A549 (cell line): ENCODE measurements at regions not wholly inside any gene's neighbourhood (a gene's known extent, or its start where the extent isn't known, plus 50 kb on each side); places are given as distances from the start of the nearest gene placed in this dataset.
A peak's percentile ranks its signal among the peaks of the same experiment; 100 is the strongest.

ENCODE experiments used
- ATAC-seq, 2 experiments: fragments of 200-7000 bp in 1 of 2; fragments of >200 bp in 1 of 2; cut with Nextera tagmentation in 1 of 2; cut with Tn5 transposase in 1 of 2; 3 replicates each; pipeline versions ENCODE4 v1.8.0 to v1.9.1; 2018 to 2020; ENCODE audit warnings: mild to moderate bottlenecking in 1 of 2, moderate library complexity in 1 of 2
- CTCF ChIA-PET: fragments of 300-600 bp; sonication (Branson Sonifier 250); formaldehyde crosslinking; extraction: SDS; loops from one replicate; lab custom pipeline; 2021; ENCODE audit warnings: antibody characterized with exemption, inconsistent platforms; lab: Yijun Ruan, JAX
- POLR2A ChIA-PET: fragments of 350-600 bp; formaldehyde crosslinking; extraction: SDS; loops from one replicate; lab custom pipeline; 2021; ENCODE audit warnings: antibody characterized with exemption, inconsistent platforms; lab: Yijun Ruan, JAX
- DNase-seq, 2 experiments: peaks; one replicate each; pipeline versions ENCODE4 v3.0.0 to v3.0.0-alpha.2; 2011 to 2016; ENCODE audit warnings: low read depth in 1 of 2, low spot score in 1 of 2
- FAIRE-seq: peaks from 2 replicates; lab custom pipeline; 2011; peaks lifted over from hg19 to GRCh38; lab: Jason Lieb, UNC
- H3K27ac ChIP-seq, 2 experiments: fragments of >200 bp; sonication (Bioruptor Twin); formaldehyde crosslinking; 3 replicates each; pipeline ENCODE4 v1.5.1; 2016 to 2017
- H3K4me1 ChIP-seq: fragments of >200 bp; sonication (Bioruptor Twin); formaldehyde crosslinking; 3 replicates; pipeline ENCODE4 v1.6.1; 2016
- H3K4me2 ChIP-seq: fragments of >200 bp; sonication (Bioruptor Twin); formaldehyde crosslinking; 3 replicates; pipeline ENCODE4 v1.6.1; 2016
- H3K4me3 ChIP-seq: fragments of >200 bp; sonication (Bioruptor Twin); formaldehyde crosslinking; 3 replicates; pipeline ENCODE4 v1.5.1; 2016
- H3K9me3 ChIP-seq: fragments of >200 bp; sonication (Bioruptor Twin); formaldehyde crosslinking; 3 replicates; pipeline ENCODE4 v1.6.1; 2016
- BHLHE40 ChIP-seq: IDR thresholded peaks from 2 replicates; pipeline ENCODE4 v1.6.1; 2012; ENCODE audit warnings: low read depth, low read length, inconsistent platforms
- CBX2 ChIP-seq: fragments of 200-600 bp; sonication (generic); IDR thresholded peaks from 2 replicates; pipeline ENCODE4 v1.6.1; 2016; ENCODE audit warnings: low read depth, mild to moderate bottlenecking, borderline replicate concordance
- CBX8 ChIP-seq: fragments of 200-600 bp; sonication (generic); IDR thresholded peaks from 2 replicates; pipeline ENCODE4 v1.6.1; 2016
- CHD2 ChIP-seq: fragments of 150-350 bp; IDR thresholded peaks from 2 replicates; pipeline ENCODE4 v1.6.1; 2014; ENCODE audit warnings: low read length; ENCODE audit not compliant: partially characterized antibody
- CHD4 ChIP-seq: fragments of 200-600 bp; sonication (generic); IDR thresholded peaks from 2 replicates; pipeline ENCODE4 v1.6.1; 2016; ENCODE audit warnings: antibody characterized with exemption, mild to moderate bottlenecking, borderline replicate concordance
- ESRRA ChIP-seq: fragments of 150-350 bp; IDR thresholded peaks from 2 replicates; pipeline ENCODE4 v1.6.1; 2014; ENCODE audit warnings: mild to moderate bottlenecking, low read length, borderline replicate concordance
- FOSL2 ChIP-seq, 2 experiments: fragments of 450-650 bp in 1 of 2; fragments of >200 bp in 1 of 2; sonication (Bioruptor Twin) in 1 of 2; formaldehyde crosslinking; IDR thresholded peaks; 2 replicates each; pipeline versions ENCODE4 v1.5.0 to v1.6.1; 2016 to 2020; ENCODE audit warnings: mild to moderate bottlenecking in 1 of 2, moderate library complexity in 1 of 2
- GATA3 ChIP-seq: IDR thresholded peaks from 2 replicates; pipeline ENCODE4 v1.6.1; 2012; ENCODE audit warnings: borderline replicate concordance
- HDAC2 ChIP-seq: fragments of 200-600 bp; sonication (generic); IDR thresholded peaks from 2 replicates; pipeline ENCODE4 v1.6.1; 2016
- HEYL ChIP-seq: fragments of 250-450 bp; sonication (Bioruptor Pico); IDR thresholded peaks from 2 replicates; pipeline ENCODE4 v1.8.0; 2021; ENCODE audit warnings: mild to moderate bottlenecking, moderate library complexity
- HOXB13 ChIP-seq: fragments of 250-450 bp; sonication (Bioruptor Pico); IDR thresholded peaks from 2 replicates; pipeline ENCODE4 v1.5.0; 2020; ENCODE audit warnings: low read depth, mild to moderate bottlenecking, moderate library complexity
- JUN ChIP-seq, 2 experiments: fragments of >200 bp; sonication (Bioruptor Twin); formaldehyde crosslinking; IDR thresholded peaks; 2 replicates in 1 of 2; 3 replicates in 1 of 2; pipeline ENCODE4 v1.6.1; 2016 to 2017
- KDM1A ChIP-seq: fragments of 200-600 bp; sonication (generic); IDR thresholded peaks from 2 replicates; pipeline ENCODE4 v1.6.1; 2016; ENCODE audit warnings: low read depth, mild to moderate bottlenecking
- KDM5A ChIP-seq: fragments of 200-600 bp; sonication (generic); IDR thresholded peaks from 2 replicates; pipeline ENCODE4 v1.6.1; 2016; ENCODE audit warnings: antibody characterized with exemption, mild to moderate bottlenecking
- MAZ ChIP-seq: fragments of 150-350 bp; IDR thresholded peaks from 2 replicates; pipeline ENCODE4 v1.6.1; 2014; ENCODE audit warnings: antibody characterized with exemption, low read depth, low read length, borderline replicate concordance
- MYC ChIP-seq: IDR thresholded peaks from 2 replicates; pipeline ENCODE4 v1.6.1; 2012; ENCODE audit warnings: mild to moderate bottlenecking, inconsistent platforms, low read length, improper control_type of control experiment, borderline replicate concordance
- NPAS2 ChIP-seq: fragments of 250-450 bp; sonication (Bioruptor Pico); IDR thresholded peaks from 2 replicates; pipeline ENCODE4 v1.8.0; 2022; ENCODE audit warnings: mild to moderate bottlenecking, moderate library complexity, borderline replicate concordance
- PHF8 ChIP-seq: fragments of 200-600 bp; sonication (generic); IDR thresholded peaks from 2 replicates; pipeline ENCODE4 v1.6.1; 2016; ENCODE audit warnings: low read depth, mild to moderate bottlenecking, antibody characterized with exemption, moderate library complexity, borderline replicate concordance
- POLR2AphosphoS2 ChIP-seq: conservative IDR thresholded peaks from 2 replicates; pipeline ENCODE4 v1.6.1; 2012; ENCODE audit warnings: low read length, improper control_type of control experiment, inconsistent platforms
- RAD21 ChIP-seq, 2 experiments: fragments of >200 bp in 1 of 2; sonication (Bioruptor Twin) in 1 of 2; formaldehyde crosslinking in 1 of 2; IDR thresholded peaks in 1 of 2; conservative IDR thresholded peaks in 1 of 2; 2 replicates in 1 of 2; 3 replicates in 1 of 2; pipeline ENCODE4 v1.6.1; 2012 to 2018; ENCODE audit warnings: inconsistent platforms in 1 of 2
- RFX5 ChIP-seq: fragments of 450-650 bp; IDR thresholded peaks from 2 replicates; pipeline ENCODE4 v1.7.1; 2014; ENCODE audit warnings: antibody characterized with exemption, mild to moderate bottlenecking, moderate library complexity
- SREBF2 ChIP-seq: fragments of 450-650 bp; IDR thresholded peaks from 2 replicates; pipeline ENCODE4 v1.6.1; 2014; ENCODE audit warnings: mild to moderate bottlenecking, moderate library complexity
- ZC3H11A ChIP-seq: fragments of 450-650 bp; IDR thresholded peaks from 2 replicates; pipeline ENCODE4 v1.6.1; 2014; ENCODE audit warnings: antibody characterized with exemption, mild to moderate bottlenecking
- WGBS: methylation state at CpG from one replicate; pipeline ENCODE4 v1.1.6; 2017; ENCODE audit errors: missing lambda C conversion rate; 5-methylcytosine and 5-hydroxymethylcytosine counted together
- TF ChIP-seq, protein P1 (sequence below): fragments of >200 bp; sonication (Bioruptor Twin); formaldehyde crosslinking; IDR thresholded peaks from 3 replicates; pipeline ENCODE4 v1.5.1; 2016
- TF ChIP-seq, protein P2 (sequence below): fragments of 250-450 bp; sonication (Bioruptor Pico); IDR thresholded peaks from 2 replicates; pipeline ENCODE4 v1.5.0; 2021; ENCODE audit warnings: mild to moderate bottlenecking, moderate library complexity, borderline replicate concordance
- TF ChIP-seq, protein P3 (sequence below): fragments of >200 bp; sonication (Bioruptor Twin); formaldehyde crosslinking; IDR thresholded peaks from 2 replicates; pipeline ENCODE4 v1.6.1; 2016
- TF ChIP-seq, protein P4 (sequence below): IDR thresholded peaks from 2 replicates; pipeline ENCODE4 v1.6.1; 2012
- TF ChIP-seq, protein P5 (sequence below): fragments of 250-450 bp; sonication (Bioruptor Pico); IDR thresholded peaks from 2 replicates; pipeline ENCODE4 v1.5.0; 2020; ENCODE audit warnings: low read depth, mild to moderate bottlenecking, moderate library complexity
- TF ChIP-seq, protein P6 (sequence below): fragments of >200 bp; sonication (Bioruptor Twin); formaldehyde crosslinking; IDR thresholded peaks from 3 replicates; pipeline ENCODE4 v1.6.1; 2016
- TF ChIP-seq, protein P7 (sequence below): IDR thresholded peaks from 2 replicates; pipeline ENCODE4 v1.6.1; 2012; ENCODE audit warnings: low read depth, borderline replicate concordance

DNA sequence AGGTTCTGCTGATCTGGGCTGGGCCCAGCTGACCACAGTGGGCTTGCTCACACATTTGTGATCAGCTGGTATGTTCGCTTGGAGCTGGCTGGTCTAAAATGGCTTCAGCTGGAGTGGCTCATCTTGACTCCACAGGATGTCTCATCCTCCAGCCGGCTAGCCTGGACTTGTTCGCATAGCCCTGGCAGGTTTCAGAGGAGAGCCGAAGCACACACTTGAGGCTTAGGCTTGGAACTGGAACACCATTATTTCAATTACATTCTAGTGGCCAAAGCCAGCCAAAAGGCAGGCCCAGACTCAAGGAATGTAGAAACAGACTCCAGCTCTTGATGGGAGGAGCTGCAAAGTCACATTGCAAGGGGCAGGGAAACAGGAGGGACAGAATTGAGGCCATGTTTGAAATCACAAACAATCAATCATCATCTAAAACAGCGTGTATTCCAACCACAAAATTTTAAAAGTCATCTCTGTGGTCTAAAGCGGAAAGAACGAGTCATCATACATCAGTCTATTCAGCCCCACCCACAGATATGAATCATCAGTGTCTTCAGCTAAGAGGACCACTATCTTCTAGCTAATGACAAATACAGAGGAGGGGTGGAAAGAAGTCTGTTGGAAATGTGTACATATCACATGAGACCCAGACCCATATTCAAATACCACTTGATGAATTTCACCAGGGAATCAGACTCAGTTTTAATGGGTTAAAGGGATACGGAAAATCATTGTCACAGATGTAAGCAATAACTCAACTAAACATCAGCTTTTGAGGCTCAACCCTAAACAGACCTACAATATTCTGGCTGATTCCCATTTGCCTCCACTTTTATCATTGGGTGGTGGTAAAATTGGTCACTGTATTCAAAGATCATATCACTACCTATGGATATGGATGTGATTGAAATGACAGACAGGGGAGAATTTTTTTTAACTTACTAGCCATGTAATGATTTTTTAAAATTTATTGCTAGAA, 139.0 kb upstream of the MKLN1 start:
- Histone ChIP-seq H3K4me2 (peak overlapping the region; percentile 52), H3K9me3 (no peaks in the 10 kb centered on the region), H3K4me1 (peaks cover 75% of the 10 kb centered on the region), H3K27ac (peak overlapping the region; percentile 72 to 90), H3K4me3 (no peak overlapping the region)
- ChIA-PET CTCF (interaction anchor here (0.5 to 3.2 kb wide), 10 partner anchors 12 to 299 kb away, joined by 3 to 9 read pairs (median 3); no protein-coding TSS in a partner anchor), POLR2A (interaction anchor here (0.7 to 4.2 kb wide), 11 partner anchors 16 to 139 kb away, joined by 3 to 26 read pairs (median 3); partner anchors contain the start of gene MKLN1)
- FAIRE-seq = peak; percentile 68
- WGBS = 26% methylated on average over 8 of the region's 8 CpGs
- peak; percentile 79 to 90 for DNase-seq
- peak; percentile 74 to 79 for ATAC-seq
- TF ChIP-seq CHD2 (no peak), JUN (IDR thresholded peaks at IDR 0.05) (peak in 1 of 2 experiments; percentile 67; a peak in 2 of 5 replicates), HEYL (CRISPR knock-in tag) (no peak), ESRRA (no peak), KDM1A (no peak), FOSL2 (IDR thresholded peaks at IDR 0.05) (peak; percentile 82), FOSL2 (CRISPR knock-in tag; IDR thresholded peaks at IDR 0.05) (peak; percentile 96), BHLHE40 (no peak), HDAC2 (no peak), RFX5 (no peak), KDM5A (no peak), CBX2 (no peak), POLR2AphosphoS2 (no peak), ZC3H11A (no peak), CHD4 (no peak), MYC (no peak), GATA3 (peak; percentile 80; the same call in 1 of the 2 replicates), MAZ (no peak), CBX8 (no peak), PHF8 (no peak), HOXB13 (CRISPR knock-in tag) (peak; percentile 93; the same call in 1 of the 2 replicates), RAD21 (conservative IDR thresholded peaks at IDR 0.05 in 1 of 2, IDR thresholded peaks at IDR 0.05 in 1 of 2) (no peak), SREBF2 (no peak), NPAS2 (peak; percentile 31; the same call in 1 of the 2 replicates)
- TF ChIP-seq, protein P1, sequence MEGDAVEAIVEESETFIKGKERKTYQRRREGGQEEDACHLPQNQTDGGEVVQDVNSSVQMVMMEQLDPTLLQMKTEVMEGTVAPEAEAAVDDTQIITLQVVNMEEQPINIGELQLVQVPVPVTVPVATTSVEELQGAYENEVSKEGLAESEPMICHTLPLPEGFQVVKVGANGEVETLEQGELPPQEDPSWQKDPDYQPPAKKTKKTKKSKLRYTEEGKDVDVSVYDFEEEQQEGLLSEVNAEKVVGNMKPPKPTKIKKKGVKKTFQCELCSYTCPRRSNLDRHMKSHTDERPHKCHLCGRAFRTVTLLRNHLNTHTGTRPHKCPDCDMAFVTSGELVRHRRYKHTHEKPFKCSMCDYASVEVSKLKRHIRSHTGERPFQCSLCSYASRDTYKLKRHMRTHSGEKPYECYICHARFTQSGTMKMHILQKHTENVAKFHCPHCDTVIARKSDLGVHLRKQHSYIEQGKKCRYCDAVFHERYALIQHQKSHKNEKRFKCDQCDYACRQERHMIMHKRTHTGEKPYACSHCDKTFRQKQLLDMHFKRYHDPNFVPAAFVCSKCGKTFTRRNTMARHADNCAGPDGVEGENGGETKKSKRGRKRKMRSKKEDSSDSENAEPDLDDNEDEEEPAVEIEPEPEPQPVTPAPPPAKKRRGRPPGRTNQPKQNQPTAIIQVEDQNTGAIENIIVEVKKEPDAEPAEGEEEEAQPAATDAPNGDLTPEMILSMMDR = no peak
- TF ChIP-seq, protein P2, sequence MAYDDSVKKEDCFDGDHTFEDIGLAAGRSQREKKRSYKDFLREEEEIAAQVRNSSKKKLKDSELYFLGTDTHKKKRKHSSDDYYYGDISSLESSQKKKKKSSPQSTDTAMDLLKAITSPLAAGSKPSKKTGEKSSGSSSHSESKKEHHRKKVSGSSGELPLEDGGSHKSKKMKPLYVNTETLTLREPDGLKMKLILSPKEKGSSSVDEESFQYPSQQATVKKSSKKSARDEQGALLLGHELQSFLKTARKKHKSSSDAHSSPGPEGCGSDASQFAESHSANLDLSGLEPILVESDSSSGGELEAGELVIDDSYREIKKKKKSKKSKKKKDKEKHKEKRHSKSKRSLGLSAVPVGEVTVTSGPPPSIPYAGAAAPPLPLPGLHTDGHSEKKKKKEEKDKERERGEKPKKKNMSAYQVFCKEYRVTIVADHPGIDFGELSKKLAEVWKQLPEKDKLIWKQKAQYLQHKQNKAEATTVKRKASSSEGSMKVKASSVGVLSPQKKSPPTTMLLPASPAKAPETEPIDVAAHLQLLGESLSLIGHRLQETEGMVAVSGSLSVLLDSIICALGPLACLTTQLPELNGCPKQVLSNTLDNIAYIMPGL (CRISPR knock-in tag) = no peak
- TF ChIP-seq, protein P3, sequence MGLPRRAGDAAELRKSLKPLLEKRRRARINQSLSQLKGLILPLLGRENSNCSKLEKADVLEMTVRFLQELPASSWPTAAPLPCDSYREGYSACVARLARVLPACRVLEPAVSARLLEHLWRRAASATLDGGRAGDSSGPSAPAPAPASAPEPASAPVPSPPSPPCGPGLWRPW = no peak
- TF ChIP-seq, protein P4, sequence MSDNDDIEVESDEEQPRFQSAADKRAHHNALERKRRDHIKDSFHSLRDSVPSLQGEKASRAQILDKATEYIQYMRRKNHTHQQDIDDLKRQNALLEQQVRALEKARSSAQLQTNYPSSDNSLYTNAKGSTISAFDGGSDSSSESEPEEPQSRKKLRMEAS = peak; percentile 76; the same call in 1 of the 2 replicates
- TF ChIP-seq, protein P5, sequence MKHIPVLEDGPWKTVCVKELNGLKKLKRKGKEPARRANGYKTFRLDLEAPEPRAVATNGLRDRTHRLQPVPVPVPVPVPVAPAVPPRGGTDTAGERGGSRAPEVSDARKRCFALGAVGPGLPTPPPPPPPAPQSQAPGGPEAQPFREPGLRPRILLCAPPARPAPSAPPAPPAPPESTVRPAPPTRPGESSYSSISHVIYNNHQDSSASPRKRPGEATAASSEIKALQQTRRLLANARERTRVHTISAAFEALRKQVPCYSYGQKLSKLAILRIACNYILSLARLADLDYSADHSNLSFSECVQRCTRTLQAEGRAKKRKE (CRISPR knock-in tag) = peak; percentile 88
- TF ChIP-seq, protein P6, sequence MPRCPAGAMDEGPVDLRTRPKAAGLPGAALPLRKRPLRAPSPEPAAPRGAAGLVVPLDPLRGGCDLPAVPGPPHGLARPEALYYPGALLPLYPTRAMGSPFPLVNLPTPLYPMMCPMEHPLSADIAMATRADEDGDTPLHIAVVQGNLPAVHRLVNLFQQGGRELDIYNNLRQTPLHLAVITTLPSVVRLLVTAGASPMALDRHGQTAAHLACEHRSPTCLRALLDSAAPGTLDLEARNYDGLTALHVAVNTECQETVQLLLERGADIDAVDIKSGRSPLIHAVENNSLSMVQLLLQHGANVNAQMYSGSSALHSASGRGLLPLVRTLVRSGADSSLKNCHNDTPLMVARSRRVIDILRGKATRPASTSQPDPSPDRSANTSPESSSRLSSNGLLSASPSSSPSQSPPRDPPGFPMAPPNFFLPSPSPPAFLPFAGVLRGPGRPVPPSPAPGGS = no peak
- TF ChIP-seq, protein P7, sequence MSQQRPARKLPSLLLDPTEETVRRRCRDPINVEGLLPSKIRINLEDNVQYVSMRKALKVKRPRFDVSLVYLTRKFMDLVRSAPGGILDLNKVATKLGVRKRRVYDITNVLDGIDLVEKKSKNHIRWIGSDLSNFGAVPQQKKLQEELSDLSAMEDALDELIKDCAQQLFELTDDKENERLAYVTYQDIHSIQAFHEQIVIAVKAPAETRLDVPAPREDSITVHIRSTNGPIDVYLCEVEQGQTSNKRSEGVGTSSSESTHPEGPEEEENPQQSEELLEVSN = no peak
